T47D (cell line): ENCODE measurements at regions not wholly inside any gene's neighbourhood (a gene's known extent, or its start where the extent isn't known, plus 50 kb on each side); places are given as distances from the start of the nearest gene placed in this dataset.
"Not testable (repeated sequence)": the region's sequence is repeated elsewhere in the genome, so short reads cannot be mapped to it uniquely, and the experiment has no call there.

Experiments
- DNase-seq, 2 experiments: peaks; one replicate each; pipeline versions ENCODE4 v3.0.0 to v3.0.0-alpha.2; 2011 to 2012; ENCODE audit warnings: low read depth in 1 of 2, low spot score in 1 of 2
- in situ Hi-C: cut with HindIII; loops from 2 replicates; pipeline ENCODE4 v1.10.0; 2016; ENCODE audit warnings: low sequenced_read_pairs, low pct_unique_long_range_greater_than_20kb

GRCh38 chr2:91917602-91918001 is 2953.6 kb upstream of the TEKT4 start:
- DNase-seq, in situ Hi-C loops: not testable (repeated sequence)
